Islet precursor cell (in vitro differentiated cells): ENCODE measurements at regions not wholly inside any gene's neighbourhood (a gene's known extent, or its start where the extent isn't known, plus 50 kb on each side); places are given as distances from the start of the nearest gene placed in this dataset.
A peak's percentile ranks its signal among the peaks of the same experiment; 100 is the strongest.
"Not testable (repeated sequence)": the region's sequence is repeated elsewhere in the genome, so short reads cannot be mapped to it uniquely, and the experiment has no call there.

Experiments
- DNase-seq: peaks from one replicate; pipeline ENCODE4 v3.0.0-alpha.2; 2018

DNA sequence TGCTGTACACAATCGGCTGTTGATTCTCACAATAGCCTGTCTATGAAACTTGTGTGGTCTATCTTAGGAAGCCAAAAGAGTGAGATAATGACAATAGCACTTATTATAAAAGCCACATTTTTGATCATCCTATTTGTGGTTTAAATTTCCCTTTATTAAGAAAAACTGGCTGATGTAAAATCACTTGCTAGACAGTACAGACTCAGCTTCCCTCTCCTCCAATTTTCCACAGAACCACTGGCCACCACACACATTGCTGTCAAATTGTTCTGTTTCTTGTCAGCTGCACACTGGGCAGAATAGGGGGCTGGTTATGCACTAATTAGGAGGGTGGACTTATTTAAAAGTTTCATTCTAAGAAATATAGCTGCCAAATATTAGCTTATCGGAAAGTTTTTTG is 425.9 kb downstream of the EPHA3 start:
- no peak for DNase-seq

DNA sequence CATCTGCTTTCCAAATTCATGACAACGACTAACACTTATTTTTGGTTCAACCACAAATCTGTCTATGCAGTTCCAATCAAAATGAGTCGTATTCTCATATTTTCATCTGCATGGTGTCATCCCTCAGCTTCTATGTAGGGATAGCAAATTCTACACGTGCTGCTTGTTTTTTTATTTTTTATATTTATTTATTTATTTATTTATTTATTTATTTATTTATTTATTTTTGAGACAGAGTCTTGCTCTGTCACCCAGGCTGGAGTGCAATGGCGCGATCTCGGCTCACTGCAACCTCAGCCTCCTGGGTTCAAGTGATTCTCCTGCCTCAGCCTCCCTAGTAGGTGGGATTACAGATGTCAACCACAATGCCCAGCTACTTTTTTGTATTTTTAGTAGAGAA is 447.2 kb downstream of the EPHA3 start:
- DNase-seq: not testable (repeated sequence)

DNA sequence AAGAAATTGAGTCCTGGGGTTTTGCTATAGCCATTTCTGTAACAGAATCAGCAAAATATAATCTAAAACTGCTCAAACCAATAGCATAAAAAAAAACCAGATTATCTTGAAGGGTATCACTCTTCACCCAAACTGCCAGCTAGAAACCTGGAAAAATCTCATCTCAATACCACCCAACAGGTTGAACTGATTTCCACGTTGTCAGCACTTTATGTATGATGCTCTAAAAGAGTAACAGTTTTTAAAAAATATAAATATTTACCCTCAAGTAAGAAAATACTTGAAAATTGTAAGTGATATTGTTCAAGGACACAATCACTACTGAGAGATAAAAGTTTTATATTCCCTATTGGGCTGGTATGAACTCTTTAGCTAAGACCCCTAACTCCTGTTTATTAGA is 451.3 kb downstream of the EPHA3 start:
- DNase-seq: no peak

DNA sequence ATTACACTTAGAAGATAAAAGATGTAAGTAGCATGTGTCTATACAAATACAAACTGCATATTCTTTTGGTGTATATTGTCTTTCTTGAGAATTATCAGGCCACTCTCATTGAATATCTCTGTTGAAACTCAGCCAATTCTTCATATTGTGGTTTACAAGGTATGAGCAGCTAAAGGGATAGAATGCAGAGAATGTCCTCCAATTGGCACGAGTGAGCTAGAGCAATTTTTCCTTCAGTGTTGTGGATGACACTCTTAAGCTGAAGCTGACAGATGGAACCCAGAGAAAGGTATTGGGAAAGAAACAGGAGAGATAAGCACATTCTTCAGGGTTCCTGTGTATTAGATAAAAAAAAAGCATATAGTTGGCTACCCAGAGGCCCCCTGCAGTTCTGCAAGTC is 453.1 kb downstream of the EPHA3 start:
- no peak for DNase-seq

DNA sequence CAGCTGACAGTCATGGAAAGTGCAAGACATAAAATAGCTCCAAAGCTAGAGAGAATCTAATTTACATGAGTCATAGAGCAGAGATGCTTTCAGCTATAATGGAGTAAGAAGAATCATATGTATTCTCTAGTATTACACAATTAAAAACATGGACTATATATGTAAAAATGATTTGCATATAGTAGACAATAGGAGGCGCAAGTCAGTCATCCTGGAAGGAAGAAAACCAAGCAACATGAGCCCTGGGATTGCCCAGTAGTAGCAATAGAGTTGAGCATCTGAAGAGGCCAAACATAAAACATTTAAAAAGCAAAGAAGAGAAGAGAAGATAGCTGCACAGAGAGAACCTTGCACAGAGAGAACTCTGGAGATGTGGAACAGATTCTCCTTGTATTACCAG is 455.0 kb downstream of the EPHA3 start:
- DNase-seq: no peak

DNA sequence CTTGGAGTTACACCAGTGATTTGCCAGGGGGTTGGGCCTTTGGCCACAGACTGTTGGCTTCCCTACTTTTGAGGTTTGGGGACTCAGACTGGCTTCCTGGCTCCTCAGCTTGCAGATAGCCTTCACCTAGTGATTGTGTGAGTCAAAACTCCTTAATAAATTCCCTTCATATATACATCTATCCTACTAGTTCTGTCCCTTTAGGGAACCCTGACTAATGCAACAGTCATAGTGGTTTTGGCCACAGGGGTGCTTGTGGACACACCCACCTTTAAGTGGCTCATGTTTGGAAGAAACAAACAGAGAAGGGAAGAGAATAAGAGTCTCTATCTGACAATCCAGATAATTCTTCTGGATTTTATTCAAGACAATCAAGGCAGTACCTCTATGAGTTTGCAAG is 457.7 kb downstream of the EPHA3 start:
- no peak for DNase-seq

DNA sequence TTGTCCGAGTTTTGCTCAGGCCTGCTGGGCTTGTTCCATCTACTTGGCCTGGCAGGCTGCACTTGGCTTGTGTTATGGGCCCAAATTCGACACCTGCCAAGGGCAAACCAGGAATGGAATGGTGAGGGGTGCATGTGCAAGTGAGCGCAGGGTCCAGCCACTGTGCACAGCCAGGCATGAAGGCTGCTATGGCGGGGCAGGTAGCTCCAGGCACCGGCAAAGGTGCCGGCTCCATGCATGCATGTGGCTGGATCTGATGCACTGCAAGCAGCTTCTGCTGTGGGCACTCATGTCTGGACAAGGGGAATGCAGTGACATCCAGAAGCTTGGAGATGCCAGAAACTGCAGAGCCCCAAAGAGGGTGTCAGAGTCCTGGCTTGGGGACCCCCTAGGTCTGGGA is 463.0 kb downstream of the EPHA3 start:
- DNase-seq: no peak

DNA sequence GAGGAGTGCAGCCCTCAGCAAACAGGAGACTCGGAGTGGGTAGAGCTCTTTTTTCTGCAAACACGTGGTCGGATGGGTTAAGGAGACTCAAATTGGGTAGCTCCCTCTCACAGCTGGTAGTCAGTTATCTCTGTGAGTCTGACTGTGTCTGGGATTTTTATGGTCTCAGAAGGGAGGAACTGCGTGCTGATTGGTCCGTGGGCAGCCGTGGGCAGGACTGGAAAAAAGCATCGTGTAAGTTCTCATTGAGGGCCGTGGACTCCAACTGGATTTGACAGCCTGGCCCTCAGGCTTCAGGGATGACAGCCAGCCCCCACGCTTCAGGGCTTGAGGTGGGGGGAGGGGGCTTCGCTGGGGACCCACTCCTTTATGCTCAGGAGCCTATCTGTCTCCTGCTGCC is 463.9 kb downstream of the EPHA3 start:
- DNase-seq: no peak

DNA sequence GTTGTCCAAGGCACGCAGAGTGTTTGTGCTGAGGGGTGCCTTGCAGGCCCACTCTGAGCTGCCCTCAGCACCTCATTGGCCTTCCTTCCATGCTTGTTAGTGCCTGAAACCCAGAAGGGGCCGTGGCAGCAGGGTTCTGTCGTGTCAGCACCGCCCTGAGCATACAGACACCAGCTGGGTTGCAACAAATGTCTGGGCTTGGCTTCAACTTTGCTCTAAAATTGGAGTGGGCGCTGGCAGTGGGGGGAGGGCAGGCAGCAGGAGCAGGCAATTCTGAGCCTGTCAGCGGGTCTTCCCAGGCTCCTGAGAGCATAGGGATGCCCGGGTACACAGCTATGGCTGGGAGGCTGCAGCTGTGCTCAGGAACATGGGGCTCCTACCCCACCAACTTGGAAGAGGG is 464.3 kb downstream of the EPHA3 start:
- DNase-seq: no peak

DNA sequence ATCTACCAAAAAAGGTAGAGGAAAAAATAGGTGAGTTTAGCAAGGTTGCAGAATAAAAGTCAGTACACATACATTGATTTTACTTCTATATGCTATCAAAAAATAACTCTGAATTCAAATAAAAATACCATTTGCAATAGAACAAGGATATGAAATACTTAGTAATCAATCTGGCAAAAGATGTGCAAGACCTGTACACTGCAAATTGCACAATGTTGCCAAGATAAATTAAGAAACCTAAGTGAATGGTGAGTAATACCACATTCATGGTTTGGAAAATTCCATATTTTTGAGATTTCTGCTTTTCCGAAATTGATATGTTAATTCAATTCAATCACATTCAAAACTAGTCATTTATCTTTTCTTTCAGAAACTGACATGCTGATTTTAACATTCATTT is 464.8 kb downstream of the EPHA3 start:
- no peak for DNase-seq

DNA sequence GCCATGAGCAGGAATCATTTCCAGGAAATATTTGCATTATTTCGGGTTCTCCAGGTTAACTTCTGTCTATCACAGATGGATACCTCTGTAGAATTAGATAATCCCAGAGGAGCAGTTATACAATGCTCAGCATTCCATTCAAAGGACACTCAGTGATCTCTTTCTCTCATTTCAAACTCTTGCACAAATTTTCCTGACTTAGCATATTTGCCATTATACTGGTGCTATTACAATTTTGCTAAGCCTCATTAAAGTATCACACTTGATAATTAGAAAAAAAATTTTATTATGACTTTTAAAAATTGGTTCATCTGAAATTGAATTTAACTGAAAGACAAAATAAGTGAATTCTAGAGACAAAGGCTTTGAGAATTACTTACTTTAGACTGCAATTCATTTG is 469.0 kb downstream of the EPHA3 start:
- no peak for DNase-seq

DNA sequence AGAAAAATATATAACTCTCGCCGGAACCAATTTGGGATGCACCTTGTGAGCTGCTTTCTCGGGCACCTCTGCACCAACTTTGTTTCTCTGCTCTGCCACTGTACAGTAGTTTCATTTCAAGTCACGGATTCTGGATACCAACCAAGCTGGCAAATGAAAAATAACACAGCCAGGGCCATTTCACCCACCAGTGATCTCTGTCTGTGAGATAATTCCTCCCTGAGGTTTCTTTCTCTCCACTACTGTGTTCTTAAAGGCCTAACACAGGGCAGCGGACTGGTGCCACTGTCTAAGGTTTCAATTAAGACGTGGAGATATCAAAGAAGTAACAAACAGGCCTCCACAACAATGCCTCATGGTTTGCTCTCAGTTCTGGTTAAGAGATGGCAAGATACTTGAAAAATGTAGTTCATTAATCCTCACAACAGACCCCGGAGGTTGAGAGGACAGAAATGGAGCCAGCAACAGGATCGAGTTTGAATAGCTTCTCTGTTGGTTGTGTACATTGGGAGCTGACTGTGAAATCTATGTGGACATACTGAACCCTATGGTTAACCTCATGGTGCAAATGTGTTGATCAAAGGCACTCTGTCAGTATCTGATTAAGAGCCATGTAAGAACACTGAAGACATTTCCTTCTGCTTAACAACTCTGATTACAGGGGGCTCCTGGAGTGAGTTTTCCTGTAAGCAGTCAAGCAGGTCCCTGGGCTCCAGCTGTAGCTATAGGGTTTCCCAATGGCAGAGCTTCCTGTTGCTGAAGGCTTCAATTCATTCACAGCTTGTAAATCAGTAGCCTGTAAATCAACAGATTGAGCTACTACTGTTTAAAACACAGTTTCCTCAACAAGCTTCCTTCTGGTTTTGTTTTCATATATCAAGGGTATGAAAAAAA is 470.5 kb downstream of the EPHA3 start:
- peak; percentile 63 for DNase-seq

DNA sequence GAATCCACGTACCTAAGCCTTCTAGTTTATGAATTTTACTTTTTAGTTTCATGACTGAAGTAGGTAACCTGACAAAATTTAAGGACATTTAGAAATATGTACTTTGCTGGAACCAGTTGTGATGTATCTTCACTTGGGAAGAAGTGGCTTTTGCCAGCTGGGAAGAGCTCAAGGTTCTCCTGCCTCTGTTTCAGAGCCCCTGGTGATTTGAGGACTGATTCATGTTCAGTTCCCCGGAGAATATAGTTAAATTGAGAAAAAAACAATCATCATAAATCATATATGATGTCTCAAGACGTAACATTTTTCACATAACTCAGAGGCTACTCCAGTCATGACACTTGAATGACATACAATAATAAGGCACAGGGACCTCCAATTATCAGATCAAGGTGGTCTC is 473.4 kb downstream of the EPHA3 start:
- DNase-seq: no peak

DNA sequence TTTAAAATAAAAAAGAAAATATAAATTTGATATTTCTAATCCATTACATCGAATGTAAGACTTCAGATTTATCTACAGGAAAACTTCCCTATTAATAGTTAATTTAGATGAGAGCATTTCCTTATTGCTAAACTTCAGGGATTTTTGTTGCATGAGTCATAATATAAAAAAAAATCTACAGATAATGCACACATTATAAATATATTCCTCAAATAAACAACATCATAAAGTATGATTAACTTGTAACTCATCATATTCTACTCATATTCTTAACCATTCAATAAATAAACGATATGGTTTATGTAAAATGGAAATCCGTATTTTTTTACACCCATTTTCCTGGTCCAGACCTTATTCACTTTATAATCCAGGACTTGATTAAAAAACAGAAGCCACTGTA is 477.0 kb downstream of the EPHA3 start:
- no peak for DNase-seq

DNA sequence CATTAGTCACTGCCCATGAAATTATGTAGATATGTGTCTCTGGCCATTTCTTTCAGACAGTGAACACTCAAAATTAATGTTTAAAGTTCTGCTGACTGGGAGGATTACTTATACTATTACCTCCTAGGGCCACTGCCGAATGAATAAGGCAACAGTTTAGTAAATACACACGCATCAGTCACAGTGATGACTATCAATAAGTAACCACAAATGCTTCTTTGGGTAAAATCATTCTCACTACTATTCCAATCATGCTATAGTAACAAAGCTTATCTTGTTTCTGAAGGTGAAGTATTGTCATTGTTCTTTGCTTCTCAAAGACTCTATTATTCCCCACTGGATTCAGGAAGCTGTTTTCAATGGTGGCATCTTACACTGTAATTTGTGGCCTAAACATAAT is 478.8 kb downstream of the EPHA3 start:
- DNase-seq: no peak

DNA sequence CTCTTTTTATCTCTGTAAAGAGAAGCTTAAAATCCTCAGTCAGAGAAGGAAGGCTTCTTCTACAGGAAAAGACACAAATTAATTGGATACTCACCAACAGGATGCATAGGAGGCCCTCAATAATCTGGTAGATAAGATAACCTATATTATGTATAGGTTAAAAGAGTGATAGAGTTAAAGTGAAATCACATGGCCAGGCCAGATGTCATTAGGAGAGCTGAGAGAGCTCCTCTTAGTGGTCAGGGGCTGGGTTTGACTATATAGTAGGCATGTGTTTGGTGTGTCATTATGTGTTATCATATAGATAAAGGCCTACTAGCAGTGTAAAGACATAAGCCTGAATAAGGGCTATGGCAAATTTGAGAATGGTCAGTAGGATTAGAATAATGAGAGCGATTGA is 479.3 kb downstream of the EPHA3 start:
- no peak for DNase-seq

DNA sequence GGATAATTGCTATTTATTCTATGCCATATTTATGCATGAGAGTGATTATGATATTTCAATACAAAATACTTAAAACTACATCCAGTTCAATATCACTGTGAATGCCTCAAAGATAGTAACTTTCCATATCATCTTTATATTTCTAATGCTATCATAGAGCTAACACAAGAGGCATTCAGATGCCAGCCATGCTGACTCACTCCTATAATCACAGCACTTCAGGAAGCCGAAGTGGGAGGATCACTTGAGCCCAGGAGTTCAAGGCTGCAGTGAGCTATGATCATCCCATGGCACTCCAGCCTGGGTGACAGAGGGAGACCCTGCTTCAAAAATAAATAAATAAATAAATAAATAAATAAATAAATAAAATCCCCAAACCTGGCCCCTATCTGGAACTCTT is 498.7 kb downstream of the EPHA3 start:
- no peak for DNase-seq

DNA sequence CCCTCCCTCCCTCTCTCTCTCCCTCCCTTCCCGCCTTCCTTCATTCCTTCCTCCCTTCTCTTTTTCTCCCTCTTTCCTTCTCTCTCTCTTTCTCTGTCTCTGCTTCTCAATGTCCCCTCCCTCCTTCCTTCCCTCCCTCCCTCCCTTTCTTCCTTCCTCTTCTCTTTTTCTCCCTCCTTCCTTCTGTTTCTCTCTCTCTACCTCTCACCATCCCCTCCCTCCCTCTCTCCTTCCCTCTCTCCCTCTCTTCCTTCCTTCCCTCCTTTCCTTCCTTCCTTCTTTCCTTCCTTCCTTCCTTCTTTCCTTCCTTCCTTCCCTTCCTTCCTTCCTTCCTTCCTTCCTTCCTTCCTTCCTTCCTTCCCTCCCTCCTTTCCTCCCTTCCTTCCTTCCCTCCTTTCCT is 504.6 kb downstream of the EPHA3 start:
- DNase-seq: no peak

DNA sequence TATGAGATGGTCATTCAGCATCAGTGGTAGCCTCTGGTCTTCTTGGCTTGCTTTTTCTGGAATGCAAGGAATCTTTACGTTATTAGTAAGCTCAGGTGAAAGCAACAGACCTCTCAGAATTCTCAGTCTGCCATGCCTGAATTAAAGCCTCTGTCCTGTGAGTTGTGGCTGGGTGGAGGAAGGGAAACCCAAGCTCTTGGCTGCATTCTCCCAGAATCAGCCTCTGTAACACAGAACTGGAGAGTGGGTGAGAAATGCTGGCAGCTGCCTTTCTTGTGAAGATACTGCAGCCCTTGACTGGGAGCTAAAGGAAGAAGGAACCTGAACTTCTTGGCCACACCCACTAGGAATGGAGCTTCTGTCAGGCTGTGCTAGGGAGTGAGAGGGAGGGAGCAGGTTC is 505.8 kb downstream of the EPHA3 start:
- DNase-seq: peak; percentile 79

DNA sequence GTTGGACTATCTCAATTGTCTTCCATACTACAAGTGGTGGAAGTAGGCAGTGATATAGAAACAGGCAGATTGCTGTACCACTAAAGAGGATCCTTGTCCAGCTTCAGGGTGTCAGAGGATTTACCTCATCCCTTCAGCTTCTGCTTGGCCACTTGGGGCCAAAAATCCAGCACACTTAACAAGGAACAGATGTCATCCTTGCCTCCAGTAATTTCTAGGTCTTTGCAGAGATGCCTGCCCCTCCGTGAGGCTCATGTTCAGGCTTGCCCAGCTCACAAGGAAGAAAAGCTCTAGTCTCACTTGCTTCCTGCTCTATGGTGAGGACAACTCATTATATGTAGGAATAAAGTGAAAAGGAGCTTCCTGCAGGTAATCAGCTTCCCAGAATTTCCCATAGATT is 510.3 kb downstream of the EPHA3 start:
- no peak for DNase-seq

DNA sequence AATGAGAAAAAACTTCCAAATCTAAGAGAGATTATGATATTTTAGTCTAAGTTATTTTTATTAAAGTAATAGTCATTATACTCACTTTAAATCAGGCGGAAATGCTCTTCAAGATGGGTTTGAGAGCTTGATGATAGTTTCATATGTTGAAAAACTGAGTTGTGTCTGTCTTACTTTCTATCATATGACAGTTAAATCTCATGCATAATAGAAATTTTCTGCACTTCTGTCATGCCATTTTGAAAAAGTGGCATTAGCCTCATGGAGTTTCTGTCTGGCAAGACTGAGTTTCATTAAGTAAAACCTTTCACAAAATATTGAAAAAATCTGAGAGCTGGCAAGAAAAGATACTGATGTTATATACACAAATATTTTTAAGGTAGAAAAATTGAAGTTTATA is 511.8 kb downstream of the EPHA3 start:
- no peak for DNase-seq

DNA sequence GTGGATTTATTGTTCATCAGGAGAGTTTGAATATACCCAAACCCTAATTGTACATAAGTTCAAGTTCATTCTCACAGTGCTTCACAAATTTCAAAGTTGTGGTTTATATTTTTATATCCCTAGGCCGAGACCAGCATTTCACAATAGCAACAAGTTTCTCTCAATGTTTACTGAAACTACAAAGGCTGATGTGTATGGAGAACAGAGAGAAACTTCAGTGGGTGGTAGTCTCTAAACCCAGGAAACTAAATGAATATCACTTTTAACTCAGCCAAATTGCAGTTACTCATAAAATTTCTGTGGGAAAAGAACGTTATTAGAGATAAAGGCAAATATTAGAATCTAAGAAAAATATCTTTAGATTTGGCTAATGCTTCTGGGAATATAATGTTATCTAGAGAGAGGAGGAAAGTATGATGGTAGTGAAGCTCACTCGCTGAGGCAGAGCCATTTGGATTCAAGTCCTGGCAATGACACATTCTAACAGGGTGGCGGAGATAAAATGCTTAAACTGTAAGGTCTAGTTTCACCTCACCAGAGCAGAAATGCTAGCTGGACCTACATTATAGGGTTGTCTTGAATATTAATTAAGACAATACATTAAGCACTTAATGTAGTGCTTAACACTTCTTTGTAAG is 514.8 kb downstream of the EPHA3 start:
- no peak for DNase-seq

DNA sequence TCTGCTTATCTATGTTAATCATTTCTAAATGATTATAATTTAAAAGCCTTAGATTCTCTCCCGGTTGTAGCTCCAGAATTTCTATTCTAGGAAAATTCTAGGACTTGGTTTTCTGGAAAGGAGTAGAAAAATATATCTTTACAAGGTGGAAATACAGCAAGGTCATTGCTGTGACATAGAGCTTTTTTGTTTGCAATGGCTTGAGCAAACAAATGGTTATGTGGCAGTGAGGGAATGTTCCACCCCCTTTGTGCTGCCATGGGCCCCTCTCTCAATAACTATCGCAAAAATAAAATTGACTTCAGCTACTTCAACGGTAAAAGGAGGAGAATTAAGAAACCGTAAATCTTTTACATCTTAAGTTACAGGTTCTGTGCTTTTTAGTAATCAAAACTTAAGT is 517.1 kb downstream of the EPHA3 start:
- no peak for DNase-seq

DNA sequence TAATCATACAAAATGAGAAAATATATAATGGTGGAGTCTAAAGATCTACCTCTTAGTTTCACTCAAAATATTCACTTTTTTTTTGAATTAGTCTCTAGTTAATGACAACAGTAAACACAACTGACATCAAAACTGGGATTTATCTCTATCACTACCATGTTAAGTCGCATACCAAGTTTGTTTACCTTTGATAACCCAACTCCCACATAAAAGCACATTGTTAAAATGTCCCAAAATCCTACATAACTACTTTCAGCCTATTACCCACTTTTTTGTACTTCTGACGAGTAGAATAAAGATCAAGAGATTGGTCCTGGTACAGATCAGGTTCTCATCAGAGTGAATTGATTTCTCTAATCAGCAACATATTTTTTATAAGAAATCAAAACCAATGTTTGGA is 518.5 kb downstream of the EPHA3 start:
- no peak for DNase-seq
